ENCODE measurements at regions not wholly inside any gene's neighbourhood (a gene's known extent, or its start where the extent isn't known, plus 50 kb on each side); places are given as distances from the start of the nearest gene placed in this dataset.

DNA sequence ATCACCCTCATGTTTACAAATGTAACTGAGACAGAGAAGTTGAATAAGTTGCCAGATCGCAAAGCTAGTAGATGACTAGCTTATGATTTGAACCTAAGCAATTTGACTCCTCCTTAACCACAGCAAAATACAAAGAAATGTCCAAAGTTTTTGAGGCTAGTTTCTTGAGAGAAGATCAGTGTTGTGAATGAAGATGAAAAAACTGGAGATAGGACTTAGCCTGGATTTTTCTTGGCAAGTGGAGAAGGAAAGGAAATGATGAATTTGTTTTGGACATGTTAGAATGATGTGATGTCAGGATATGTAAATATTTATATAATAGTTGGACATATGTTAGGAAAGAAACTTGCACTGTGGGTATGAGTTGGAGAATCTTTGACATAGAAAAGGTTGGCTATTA, 149.8 kb downstream of the LSMEM1 start:
- TF ChIP-seq, protein P1, sequence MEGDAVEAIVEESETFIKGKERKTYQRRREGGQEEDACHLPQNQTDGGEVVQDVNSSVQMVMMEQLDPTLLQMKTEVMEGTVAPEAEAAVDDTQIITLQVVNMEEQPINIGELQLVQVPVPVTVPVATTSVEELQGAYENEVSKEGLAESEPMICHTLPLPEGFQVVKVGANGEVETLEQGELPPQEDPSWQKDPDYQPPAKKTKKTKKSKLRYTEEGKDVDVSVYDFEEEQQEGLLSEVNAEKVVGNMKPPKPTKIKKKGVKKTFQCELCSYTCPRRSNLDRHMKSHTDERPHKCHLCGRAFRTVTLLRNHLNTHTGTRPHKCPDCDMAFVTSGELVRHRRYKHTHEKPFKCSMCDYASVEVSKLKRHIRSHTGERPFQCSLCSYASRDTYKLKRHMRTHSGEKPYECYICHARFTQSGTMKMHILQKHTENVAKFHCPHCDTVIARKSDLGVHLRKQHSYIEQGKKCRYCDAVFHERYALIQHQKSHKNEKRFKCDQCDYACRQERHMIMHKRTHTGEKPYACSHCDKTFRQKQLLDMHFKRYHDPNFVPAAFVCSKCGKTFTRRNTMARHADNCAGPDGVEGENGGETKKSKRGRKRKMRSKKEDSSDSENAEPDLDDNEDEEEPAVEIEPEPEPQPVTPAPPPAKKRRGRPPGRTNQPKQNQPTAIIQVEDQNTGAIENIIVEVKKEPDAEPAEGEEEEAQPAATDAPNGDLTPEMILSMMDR (IDR thresholded peaks at IDR 0.05): no peak
- TF ChIP-seq POLR2A (IDR thresholded peaks at IDR 0.05): no peak

All from uterus (tissue), 2 donors.